H1 (cell line): ENCODE measurements at regions not wholly inside any gene's neighbourhood (a gene's known extent, or its start where the extent isn't known, plus 50 kb on each side); places are given as distances from the start of the nearest gene placed in this dataset.

Experiments
- BCL11A ChIP-seq, 2 experiments: IDR thresholded peaks; one replicate each; pipeline ENCODE4 v1.6.1; 2011; ENCODE audit warnings: low read depth in 2 of 2, low read length in 2 of 2, mild to moderate bottlenecking in 2 of 2
- NRF1 ChIP-seq: IDR thresholded peaks from 2 replicates; pipeline ENCODE4 v1.6.1; 2011; ENCODE audit warnings: mild to moderate bottlenecking, low read depth, low read length, improper control_type of control experiment
- PHF8 ChIP-seq: fragments of 200-600 bp; sonication (generic); conservative IDR thresholded peaks from 2 replicates; pipeline ENCODE4 v1.7.1; 2012; ENCODE audit warnings: low read depth, mild to moderate bottlenecking, inconsistent platforms, low read length, moderate library complexity
- TEAD4 ChIP-seq: IDR thresholded peaks from 2 replicates; pipeline ENCODE4 v1.6.1; 2012; ENCODE audit warnings: low read depth, low read length, inconsistent platforms, mixed read lengths
- TF ChIP-seq, protein P1 (sequence below), 3 experiments: IDR thresholded peaks; 1 replicate in 2 of 3; 2 replicates in 1 of 3; pipeline versions ENCODE4 v1.5.1 to v1.6.1; 2011; ENCODE audit warnings: low read length in 3 of 3, mild to moderate bottlenecking in 3 of 3, inconsistent platforms in 2 of 3, low read depth in 1 of 3, moderate library complexity in 1 of 3; ENCODE audit not compliant: insufficient read depth in 1 of 3; ENCODE audit errors: control extremely low read depth in 1 of 3

DNA sequence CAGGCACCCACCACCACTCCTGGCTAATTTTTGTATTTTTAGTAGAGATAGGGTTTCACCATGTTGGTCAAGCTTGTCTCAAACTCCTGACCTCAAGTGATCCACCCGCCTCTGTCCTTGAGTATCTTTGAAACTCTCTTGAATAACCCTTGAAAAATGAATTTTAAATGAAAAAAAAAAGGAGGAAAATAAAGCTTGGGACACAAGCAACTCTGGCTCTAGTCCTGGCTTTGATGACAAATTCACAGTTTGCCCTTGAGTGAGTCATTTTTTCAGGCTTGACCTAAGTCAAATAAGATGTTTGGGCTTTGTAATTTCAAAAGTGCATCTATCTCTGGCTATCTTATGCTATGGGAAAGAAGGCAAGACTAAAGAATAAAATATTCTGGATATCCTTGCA is 79.0 kb upstream of the TRIB2 start (continued):
- TF ChIP-seq, protein P1, sequence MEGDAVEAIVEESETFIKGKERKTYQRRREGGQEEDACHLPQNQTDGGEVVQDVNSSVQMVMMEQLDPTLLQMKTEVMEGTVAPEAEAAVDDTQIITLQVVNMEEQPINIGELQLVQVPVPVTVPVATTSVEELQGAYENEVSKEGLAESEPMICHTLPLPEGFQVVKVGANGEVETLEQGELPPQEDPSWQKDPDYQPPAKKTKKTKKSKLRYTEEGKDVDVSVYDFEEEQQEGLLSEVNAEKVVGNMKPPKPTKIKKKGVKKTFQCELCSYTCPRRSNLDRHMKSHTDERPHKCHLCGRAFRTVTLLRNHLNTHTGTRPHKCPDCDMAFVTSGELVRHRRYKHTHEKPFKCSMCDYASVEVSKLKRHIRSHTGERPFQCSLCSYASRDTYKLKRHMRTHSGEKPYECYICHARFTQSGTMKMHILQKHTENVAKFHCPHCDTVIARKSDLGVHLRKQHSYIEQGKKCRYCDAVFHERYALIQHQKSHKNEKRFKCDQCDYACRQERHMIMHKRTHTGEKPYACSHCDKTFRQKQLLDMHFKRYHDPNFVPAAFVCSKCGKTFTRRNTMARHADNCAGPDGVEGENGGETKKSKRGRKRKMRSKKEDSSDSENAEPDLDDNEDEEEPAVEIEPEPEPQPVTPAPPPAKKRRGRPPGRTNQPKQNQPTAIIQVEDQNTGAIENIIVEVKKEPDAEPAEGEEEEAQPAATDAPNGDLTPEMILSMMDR (IDR thresholded peaks at IDR 0.05; ENCODE audit: control extremely low read depth in 1 of 3, insufficient read depth in 1 of 3, low read depth in 1 of 3, low read length in 3 of 3) = no peak
- TF ChIP-seq TEAD4 (no peak), NRF1 (no peak), PHF8 (no peak), BCL11A (IDR thresholded peaks at IDR 0.05; ENCODE audit: low read depth in 2 of 2, low read length in 2 of 2) (no peak)
